K562 (cell line): ENCODE measurements at regions not wholly inside any gene's neighbourhood (a gene's known extent, or its start where the extent isn't known, plus 50 kb on each side); places are given as distances from the start of the nearest gene placed in this dataset.
A peak's percentile ranks its signal among the peaks of the same experiment; 100 is the strongest.

Source experiments
- ATAC-seq: fragments of 200-7000 bp; cut with Tn5 transposase; 3 replicates; pipeline ENCODE4 v1.9.1; 2020; ENCODE audit warnings: moderate library complexity
- BruUV-seq: library from RNA; stranded (reverse); fragments of 400-500 nt; replicated peaks from 2 replicates; lab custom pipeline; 2021; lab: Mats Ljungman, UMichigan
- CTCF ChIA-PET: fragments of 300-600 bp; formaldehyde crosslinking; extraction: SDS; loops from one replicate; lab custom pipeline; 2021; ENCODE audit warnings: low intra/inter-chr PET ratio; lab: Yijun Ruan, JAX
- POLR2A ChIA-PET: fragments of 300-600, 350-650 bp; sonication (Branson Sonifier 250); formaldehyde crosslinking; extraction: SDS; loops from one replicate; lab custom pipeline; 2021; ENCODE audit warnings: antibody characterized with exemption, inconsistent platforms; lab: Yijun Ruan, JAX
- DNase-seq, 4 experiments: peaks; one replicate each; pipeline versions ENCODE4 v3.0.0 to v3.0.0-alpha.2; 2011 to 2018; ENCODE audit warnings: low spot score in 3 of 4, mixed read lengths in 3 of 4; ENCODE audit errors: extremely low read depth in 1 of 4
- FAIRE-seq: peaks from 2 replicates; lab custom pipeline; 2011; peaks lifted over from hg19 to GRCh38; lab: Jason Lieb, UNC
- H2AFZ ChIP-seq: 2 replicates; pipeline ENCODE4 v1.6.0; 2011; ENCODE audit warnings: low read depth, low read length, control low read depth, inconsistent platforms
- H3K27ac ChIP-seq: fragments of 200-600 bp; 3 replicates; pipeline ENCODE4 v1.8.0; 2011; ENCODE audit warnings: low read depth, mild to moderate bottlenecking, control low read depth, inconsistent platforms, low read length, moderate library complexity, mixed read lengths; ENCODE audit errors: extremely low read depth
- H3K27me3 ChIP-seq, 2 experiments: fragments of 300-600 bp in 1 of 2; 2 replicates in 1 of 2; 3 replicates in 1 of 2; pipeline versions ENCODE4 v1.6.0 to v1.8.0; 2011; ENCODE audit warnings: inconsistent platforms in 2 of 2, low read length in 2 of 2, mild to moderate bottlenecking in 1 of 2, mixed read lengths in 1 of 2, moderate library complexity in 1 of 2; ENCODE audit not compliant: control insufficient read depth in 2 of 2, insufficient read depth in 2 of 2
- H3K36me3 ChIP-seq: fragments of 300-600 bp; 3 replicates; pipeline ENCODE4 v1.8.0; 2011; ENCODE audit warnings: mild to moderate bottlenecking, low read length, inconsistent platforms; ENCODE audit not compliant: control insufficient read depth, insufficient read depth
- H3K4me1 ChIP-seq, 2 experiments: fragments of 200-600 bp in 1 of 2; replicated peaks in 1 of 2; 2 replicates in 1 of 2; 3 replicates in 1 of 2; pipeline versions ENCODE4 v1.5.1 to v1.8.0; 2011; ENCODE audit warnings: inconsistent platforms in 2 of 2, low read length in 2 of 2, mild to moderate bottlenecking in 1 of 2, mixed read lengths in 1 of 2, moderate library complexity in 1 of 2; ENCODE audit not compliant: control insufficient read depth in 2 of 2, insufficient read depth in 2 of 2
- H3K4me2 ChIP-seq: 2 replicates; pipeline ENCODE4 v1.6.1; 2011; ENCODE audit warnings: low read length, control low read depth, inconsistent platforms, mixed read lengths; ENCODE audit not compliant: insufficient read depth
- H3K4me3 ChIP-seq: fragments of 200-600 bp; sonication (generic), shearing (Covaris generic); 2 replicates; pipeline ENCODE4 v1.5.1; 2016; ENCODE audit warnings: control low read depth, inconsistent platforms
- H3K79me2 ChIP-seq: fragments of 200-600 bp; 3 replicates; pipeline ENCODE4 v1.8.0; 2011; ENCODE audit warnings: low read length, inconsistent platforms; ENCODE audit not compliant: control insufficient read depth, insufficient read depth
- H3K9ac ChIP-seq, 2 experiments: 2 replicates each; pipeline versions ENCODE4 v1.6.0 to v1.6.1; 2011; ENCODE audit warnings: low read depth in 2 of 2, low read length in 2 of 2, control low read depth in 1 of 2, inconsistent platforms in 1 of 2, mild to moderate bottlenecking in 1 of 2, mixed read lengths in 1 of 2; ENCODE audit not compliant: insufficient read depth in 1 of 2
- H3K9me1 ChIP-seq: one replicate; pipeline ENCODE4 v1.6.0; 2011; ENCODE audit warnings: inconsistent platforms, mild to moderate bottlenecking, low read length, moderate library complexity; ENCODE audit not compliant: control insufficient read depth, insufficient read depth
- H3K9me3 ChIP-seq: replicated peaks from 2 replicates; pipeline ENCODE4 v1.5.1; 2011; ENCODE audit warnings: low read depth, low read length, inconsistent platforms; ENCODE audit not compliant: control insufficient read depth, insufficient read depth
- H4K20me1 ChIP-seq: replicated peaks from 2 replicates; pipeline ENCODE4 v1.6.1; 2011; ENCODE audit warnings: low read length, inconsistent platforms, mixed read lengths; ENCODE audit not compliant: control insufficient read depth, insufficient read depth
- BRD4 ChIP-seq: fragments of 200-600 bp; sonication (generic); IDR thresholded peaks from 2 replicates; pipeline ENCODE4 v1.6.1; 2017; ENCODE audit warnings: inconsistent platforms
- CCAR2 ChIP-seq: fragments of 200-400 bp; formaldehyde crosslinking; IDR thresholded peaks from 2 replicates; pipeline ENCODE4 v1.6.1; 2017; ENCODE audit warnings: mild to moderate bottlenecking, low read depth, low read length
- CSDE1 ChIP-seq, 2 experiments: fragments of 450-650 bp; IDR thresholded peaks; 2 replicates each; pipeline ENCODE4 v1.6.1; 2016; ENCODE audit warnings: mild to moderate bottlenecking in 1 of 2
- ETS1 ChIP-seq: conservative IDR thresholded peaks from 2 replicates; pipeline ENCODE4 v1.6.1; 2011; ENCODE audit warnings: low read depth, mild to moderate bottlenecking, low read length; ENCODE audit not compliant: control insufficient read depth
- HMG20B ChIP-seq: fragments of 250-450 bp; sonication (Bioruptor Pico); IDR thresholded peaks from 2 replicates; pipeline ENCODE4 v1.5.0; 2021; ENCODE audit warnings: mild to moderate bottlenecking
- ILK ChIP-seq: fragments of 450-650 bp; IDR thresholded peaks from 2 replicates; pipeline ENCODE4 v1.6.1; 2016; ENCODE audit warnings: missing genetic modification characterization, low read depth, mild to moderate bottlenecking, missing compliant biosample characterization, moderate library complexity, borderline replicate concordance
- MCM5 ChIP-seq: fragments of 450-650 bp; IDR thresholded peaks from 2 replicates; pipeline ENCODE4 v1.6.1; 2016; ENCODE audit warnings: low read depth
- NELFE ChIP-seq: IDR thresholded peaks from 2 replicates; pipeline ENCODE4 v1.6.1; 2011; ENCODE audit warnings: mild to moderate bottlenecking; ENCODE audit not compliant: insufficient read depth, insufficient read length
- PHB2 ChIP-seq: fragments of 450-650 bp; IDR thresholded peaks from 2 replicates; pipeline ENCODE4 v1.6.1; 2017; ENCODE audit warnings: low read depth
- SRSF1 ChIP-seq: fragments of 200-400 bp; formaldehyde crosslinking; IDR thresholded peaks from 2 replicates; pipeline ENCODE4 v1.6.1; 2017; ENCODE audit warnings: mild to moderate bottlenecking, low read depth, low read length, moderate library complexity
- XRCC4 ChIP-seq: IDR thresholded peaks from one replicate; pipeline ENCODE4 v1.6.1; 2011; ENCODE audit not compliant: insufficient read depth, insufficient read length; ENCODE audit errors: extremely low read depth
- ZBTB1 ChIP-seq: sonication (generic); formaldehyde crosslinking; IDR thresholded peaks from 2 replicates; pipeline ENCODE4 v1.8.1; 2023; ENCODE audit warnings: missing genetic modification reagents, low read depth, mild to moderate bottlenecking, borderline replicate concordance
- ZNF583 ChIP-seq: fragments of 250-450 bp; sonication (Bioruptor Pico); IDR thresholded peaks from 2 replicates; pipeline ENCODE4 v1.4.0; 2020
- WGBS: fragments of 100-300 bp; shearing (Covaris generic); methylation state at CpG from one replicate; pipeline ENCODE4 v1.1.6; 2016; ENCODE audit warnings: low coverage, mixed read lengths; ENCODE audit not compliant: insufficient coverage; ENCODE audit errors: missing lambda C conversion rate; 5-methylcytosine and 5-hydroxymethylcytosine counted together
- in situ Hi-C: fragments of 300-500 bp; cut with MboI; formaldehyde crosslinking; loops from 4 replicates; pipeline ENCODE4 v1.15.0; 2018; ENCODE audit warnings: inconsistent platforms, mixed read lengths
- intact Hi-C: fragments of 100-400 bp; cut with micrococcal nuclease; formaldehyde crosslinking; loops from 2 replicates; pipeline ENCODE4 v1.14.2; 2022
- TF ChIP-seq, protein P1 (sequence below): IDR thresholded peaks from 2 replicates; pipeline ENCODE4 v1.6.1; 2014; ENCODE audit warnings: antibody characterized with exemption

- intact Hi-C loops (no loop called here), in situ Hi-C loops (no loop called here)
- ChIA-PET CTCF (no interaction called here), POLR2A (interaction anchor here (0.6 to 3.9 kb wide), 8 partner anchors 9 to 263 kb away, joined by 3 to 18 read pairs (median 4); no protein-coding TSS in a partner anchor)
- Histone ChIP-seq H3K79me2 (no peaks in the 10 kb centered on the region), H3K4me1 (peaks cover 4 to 8% of the 10 kb centered on the region in 2 experiments; a peak in 3 of 5 replicates), H3K4me3 (no peak overlapping the region), H3K27ac (no peak overlapping the region), H3K4me2 (no peak overlapping the region), H2AFZ (peak overlapping the region; percentile 34; the same call in 1 of the 2 replicates), H3K27me3 (no peaks in the 10 kb centered on the region), H3K9me3 (0 out of 2 replicates have a peak, but pooled peaks cover 1% of the 10 kb centered on the region), H3K9ac (no peak overlapping the region; a peak in 1 of 4 replicates), H3K36me3 (no peaks in the 10 kb centered on the region), H3K9me1 (no peaks in the 10 kb centered on the region), H4K20me1 (no peaks in the 10 kb centered on the region)
- ATAC-seq, result no peak
- TF ChIP-seq XRCC4 (no peak), CCAR2 (no peak), BRD4 (no peak), SRSF1 (no peak), ILK (tag) (no peak), ZNF583 (CRISPR knock-in tag) (no peak), PHB2 (no peak), NELFE (no peak), MCM5 (no peak), ETS1 (no peak), ZBTB1 (CRISPR knock-in tag) (no peak), HMG20B (no peak), CSDE1 (IDR thresholded peaks at IDR 0.05) (no peak)
- TF ChIP-seq, protein P1, sequence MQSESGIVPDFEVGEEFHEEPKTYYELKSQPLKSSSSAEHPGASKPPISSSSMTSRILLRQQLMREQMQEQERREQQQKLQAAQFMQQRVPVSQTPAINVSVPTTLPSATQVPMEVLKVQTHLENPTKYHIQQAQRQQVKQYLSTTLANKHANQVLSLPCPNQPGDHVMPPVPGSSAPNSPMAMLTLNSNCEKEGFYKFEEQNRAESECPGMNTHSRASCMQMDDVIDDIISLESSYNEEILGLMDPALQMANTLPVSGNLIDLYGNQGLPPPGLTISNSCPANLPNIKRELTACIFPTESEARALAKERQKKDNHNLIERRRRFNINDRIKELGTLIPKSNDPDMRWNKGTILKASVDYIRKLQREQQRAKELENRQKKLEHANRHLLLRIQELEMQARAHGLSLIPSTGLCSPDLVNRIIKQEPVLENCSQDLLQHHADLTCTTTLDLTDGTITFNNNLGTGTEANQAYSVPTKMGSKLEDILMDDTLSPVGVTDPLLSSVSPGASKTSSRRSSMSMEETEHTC, result no peak
- no peak for DNase-seq
- FAIRE-seq, result no peak
- 23% methylated on average over 4 of the region's 4 CpGs for WGBS
- BruUV-seq, result no TSS peak
These were observed 133.6 kb upstream of the PITX1 start for GRCh38 chr5:135167634-135168033.
